H1 (cell line): ENCODE measurements at regions not wholly inside any gene's neighbourhood (a gene's known extent, or its start where the extent isn't known, plus 50 kb on each side); places are given as distances from the start of the nearest gene placed in this dataset.

Experiments
- CTCF ChIA-PET: fragments of 300-600 bp; sonication (Branson Sonifier 250); formaldehyde crosslinking; loops from one replicate; lab custom pipeline; 2021; ENCODE audit not compliant: partially characterized antibody; lab: Charles Lee
- POLR2A ChIA-PET: fragments of 300-600 bp; sonication (Branson Sonifier 250); formaldehyde crosslinking; loops from one replicate; lab custom pipeline; 2021; ENCODE audit warnings: inconsistent platforms; ENCODE audit not compliant: partially characterized antibody; lab: Charles Lee
- DNase-seq, 2 experiments: peaks; one replicate each; pipeline versions ENCODE4 v3.0.0 to v3.0.0-alpha.2; 2010 to 2022; ENCODE audit warnings: low spot score in 2 of 2, low read depth in 1 of 2, mixed read lengths in 1 of 2
- FAIRE-seq: peaks from 2 replicates; lab custom pipeline; 2011; peaks lifted over from hg19 to GRCh38; lab: Jason Lieb, UNC
- H2AFZ ChIP-seq: 2 replicates; pipeline ENCODE4 v1.8.1; 2012; ENCODE audit warnings: low read length, inconsistent platforms
- H2AK5ac ChIP-seq: 2 replicates; pipeline ENCODE4 v1.6.1; 2013; ENCODE audit warnings: low read depth, low read length
- H2BK120ac ChIP-seq: replicated peaks from 2 replicates; pipeline ENCODE3; 2013; ENCODE audit warnings: low read depth, low read length, inconsistent platforms
- H2BK12ac ChIP-seq: 2 replicates; pipeline ENCODE4 v1.6.1; 2013; ENCODE audit warnings: low read depth, low read length
- H2BK15ac ChIP-seq: 2 replicates; pipeline ENCODE4 v1.6.1; 2013; ENCODE audit warnings: low read length
- H2BK20ac ChIP-seq: 2 replicates; pipeline ENCODE4 v1.6.1; 2013; ENCODE audit warnings: low read length
- H2BK5ac ChIP-seq: 2 replicates; pipeline ENCODE4 v1.6.1; 2013; ENCODE audit warnings: low read depth, low read length
- H3K14ac ChIP-seq: 2 replicates; pipeline ENCODE4 v1.6.1; 2013; ENCODE audit warnings: inconsistent platforms; ENCODE audit not compliant: insufficient read length
- H3K18ac ChIP-seq: 2 replicates; pipeline ENCODE4 v1.6.1; 2013; ENCODE audit warnings: low read length; ENCODE audit errors: extremely low read depth
- H3K23ac ChIP-seq: 2 replicates; pipeline ENCODE4 v1.6.1; 2013; ENCODE audit warnings: inconsistent platforms; ENCODE audit not compliant: insufficient read length
- H3K23me2 ChIP-seq: 2 replicates; pipeline ENCODE4 v1.6.1; 2013; ENCODE audit warnings: low read depth, low read length
- H3K27ac ChIP-seq: 2 replicates; pipeline ENCODE4 v1.6.1; 2011; ENCODE audit warnings: low read depth, low read length, inconsistent platforms
- H3K27me3 ChIP-seq, 4 experiments: replicated peaks in 1 of 4; 1 replicate in 1 of 4; 2 replicates in 3 of 4; pipeline versions ENCODE4 v1.6.1 to v1.8.1; 2011 to 2013; ENCODE audit warnings: low read length in 3 of 4, mild to moderate bottlenecking in 3 of 4, inconsistent platforms in 2 of 4, mixed read lengths in 2 of 4, moderate library complexity in 1 of 4; ENCODE audit not compliant: control insufficient read depth in 3 of 4, insufficient read depth in 3 of 4; ENCODE audit errors: extremely low read depth in 1 of 4
- H3K36me3 ChIP-seq, 4 experiments: 2 replicates each; pipeline versions ENCODE4 v1.6.1 to v1.8.1; 2011 to 2013; ENCODE audit warnings: mild to moderate bottlenecking in 4 of 4, low read length in 3 of 4, moderate library complexity in 2 of 4, control low read depth in 1 of 4, inconsistent platforms in 1 of 4; ENCODE audit not compliant: insufficient read depth in 4 of 4, control insufficient read depth in 2 of 4
- H3K4ac ChIP-seq: replicated peaks from 2 replicates; pipeline ENCODE3; 2013; ENCODE audit warnings: low read length, low read depth, mixed read lengths, inconsistent platforms; ENCODE audit not compliant: insufficient read length
- H3K4me1 ChIP-seq, 4 experiments: replicated peaks in 1 of 4; 1 replicate in 1 of 4; 2 replicates in 3 of 4; pipeline versions ENCODE4 v1.6.1 to v1.8.1; 2011 to 2013; ENCODE audit warnings: low read length in 3 of 4, inconsistent platforms in 2 of 4, mixed read lengths in 1 of 4; ENCODE audit not compliant: insufficient read depth in 4 of 4, control insufficient read depth in 3 of 4
- H3K4me2 ChIP-seq, 2 experiments: 2 replicates each; pipeline versions ENCODE4 v1.6.1 to v1.8.1; 2011 to 2013; ENCODE audit warnings: low read depth in 2 of 2, low read length in 2 of 2, control low read depth in 1 of 2, inconsistent platforms in 1 of 2, mild to moderate bottlenecking in 1 of 2; ENCODE audit not compliant: insufficient read depth in 1 of 2
- H3K4me3 ChIP-seq, 4 experiments: fragments of 200-600, 300-600 bp in 1 of 4; sonication (generic), shearing (Covaris generic), sonication (Bioruptor Twin) in 1 of 4; 2 replicates each; pipeline versions ENCODE4 v1.5.1 to v1.8.1; 2011 to 2016; ENCODE audit warnings: low read length in 4 of 4, low read depth in 3 of 4, control low read depth in 2 of 4, inconsistent platforms in 2 of 4, mild to moderate bottlenecking in 2 of 4, mixed read lengths in 1 of 4, moderate library complexity in 1 of 4; ENCODE audit not compliant: insufficient read depth in 2 of 4; ENCODE audit errors: extremely low read depth in 1 of 4
- H3K56ac ChIP-seq: replicated peaks from 2 replicates; pipeline ENCODE3; 2013; ENCODE audit warnings: low read depth, mild to moderate bottlenecking, mixed read lengths, low read length, inconsistent platforms; ENCODE audit not compliant: insufficient read length
- H3K79me1 ChIP-seq: 2 replicates; pipeline ENCODE4 v1.6.1; 2013; ENCODE audit warnings: low read depth, low read length, control low read depth
- H3K79me2 ChIP-seq, 2 experiments: 2 replicates each; pipeline versions ENCODE4 v1.6.1 to v1.8.1; 2012 to 2013; ENCODE audit warnings: low read length in 2 of 2, mild to moderate bottlenecking in 2 of 2, inconsistent platforms in 1 of 2; ENCODE audit not compliant: insufficient read depth in 2 of 2, control insufficient read depth in 1 of 2
- H3K9ac ChIP-seq, 4 experiments: replicated peaks in 1 of 4; 1 replicate in 1 of 4; 2 replicates in 3 of 4; pipeline versions ENCODE4 v1.6.1 to v1.8.1; 2011 to 2013; ENCODE audit warnings: low read depth in 3 of 4, low read length in 3 of 4, control low read depth in 2 of 4, mild to moderate bottlenecking in 2 of 4, moderate library complexity in 2 of 4, inconsistent platforms in 1 of 4; ENCODE audit errors: extremely low read depth in 1 of 4
- H3K9me3 ChIP-seq, 2 experiments: 2 replicates each; pipeline versions ENCODE4 v1.6.1 to v1.8.1; 2012 to 2013; ENCODE audit warnings: mild to moderate bottlenecking in 2 of 2, moderate library complexity in 2 of 2, control low read depth in 1 of 2, inconsistent platforms in 1 of 2, low read depth in 1 of 2, low read length in 1 of 2, mixed read lengths in 1 of 2; ENCODE audit not compliant: insufficient read depth in 2 of 2
- H4K20me1 ChIP-seq, 2 experiments: replicated peaks in 1 of 2; 2 replicates each; pipeline versions ENCODE3 to v1.8.1; 2011 to 2013; ENCODE audit warnings: inconsistent platforms in 2 of 2, low read length in 2 of 2, mild to moderate bottlenecking in 1 of 2; ENCODE audit not compliant: insufficient read depth in 2 of 2, control insufficient read depth in 1 of 2
- H4K5ac ChIP-seq: 2 replicates; pipeline ENCODE4 v1.6.1; 2013; ENCODE audit warnings: low read length, low read depth, mixed read lengths, inconsistent platforms; ENCODE audit not compliant: insufficient read length
- H4K8ac ChIP-seq: 2 replicates; pipeline ENCODE4 v1.8.0; 2013; ENCODE audit warnings: mild to moderate bottlenecking, moderate library complexity, low read length, inconsistent platforms; ENCODE audit not compliant: insufficient read depth; ENCODE audit errors: extremely low read depth
- H4K91ac ChIP-seq: replicated peaks from 2 replicates; pipeline ENCODE3; 2013; ENCODE audit warnings: low read length, mixed read lengths, inconsistent platforms; ENCODE audit not compliant: insufficient read length
- ATF2 ChIP-seq: IDR thresholded peaks from 2 replicates; pipeline ENCODE4 v1.6.1; 2012; ENCODE audit warnings: low read length, inconsistent platforms
- CTBP2 ChIP-seq: IDR thresholded peaks from 2 replicates; pipeline ENCODE4 v1.7.0; 2011; ENCODE audit warnings: borderline replicate concordance, mild to moderate bottlenecking, moderate library complexity, mixed read lengths, low read length; ENCODE audit not compliant: insufficient read depth, insufficient read length
- EP300 ChIP-seq, 2 experiments: IDR thresholded peaks; 1 replicate in 1 of 2; 2 replicates in 1 of 2; pipeline ENCODE4 v1.6.1; 2011 to 2012; ENCODE audit warnings: low read depth in 2 of 2, low read length in 2 of 2, mild to moderate bottlenecking in 2 of 2, borderline replicate concordance in 1 of 2, inconsistent platforms in 1 of 2, moderate library complexity in 1 of 2
- FOSL1 ChIP-seq: IDR thresholded peaks from 2 replicates; pipeline ENCODE4 v1.6.1; 2011; ENCODE audit warnings: mild to moderate bottlenecking, low read depth, low read length, moderate library complexity; ENCODE audit not compliant: insufficient read depth
- GABPA ChIP-seq: IDR thresholded peaks from 2 replicates; pipeline ENCODE4 v1.6.1; 2011; ENCODE audit warnings: mild to moderate bottlenecking, low read length, moderate library complexity, borderline replicate concordance; ENCODE audit not compliant: insufficient read depth
- MAFK ChIP-seq: IDR thresholded peaks from 2 replicates; pipeline ENCODE4 v1.6.1; 2012; ENCODE audit warnings: low read depth, mild to moderate bottlenecking, improper control_type of control experiment, low read length
- NRF1 ChIP-seq: IDR thresholded peaks from 2 replicates; pipeline ENCODE4 v1.6.1; 2011; ENCODE audit warnings: mild to moderate bottlenecking, low read depth, low read length, improper control_type of control experiment
- POLR2AphosphoS5 ChIP-seq: IDR thresholded peaks from 2 replicates; pipeline ENCODE4 v1.6.1; 2011; ENCODE audit warnings: low read depth, low read length
- RAD21 ChIP-seq, 2 experiments: IDR thresholded peaks in 1 of 2; conservative IDR thresholded peaks in 1 of 2; 2 replicates each; pipeline ENCODE4 v1.6.1; 2011; ENCODE audit warnings: low read depth in 2 of 2, low read length in 2 of 2, improper control_type of control experiment in 1 of 2, inconsistent platforms in 1 of 2, mild to moderate bottlenecking in 1 of 2, moderate library complexity in 1 of 2
- RFX5 ChIP-seq: IDR thresholded peaks from 2 replicates; pipeline ENCODE4 v1.6.1; 2011; ENCODE audit warnings: low read depth, low read length, improper control_type of control experiment, borderline replicate concordance
- SIX5 ChIP-seq: IDR thresholded peaks from 2 replicates; pipeline ENCODE4 v1.6.1; 2011; ENCODE audit warnings: mild to moderate bottlenecking, low read depth, low read length
- TAF1 ChIP-seq: IDR thresholded peaks from 2 replicates; pipeline ENCODE4 v1.6.1; 2011; ENCODE audit warnings: mild to moderate bottlenecking, low read depth, low read length
- TAF7 ChIP-seq: optimal IDR thresholded peaks from 2 replicates; pipeline ENCODE3; 2011; ENCODE audit warnings: low read depth, mild to moderate bottlenecking, inconsistent platforms, low read length, moderate library complexity, borderline replicate concordance
- WGBS, 2 experiments: shearing (Covaris generic) in 1 of 2; methylation state at CpG; one replicate each; pipeline versions ENCODE4 v1.1.6 to v1.1.7; 2013 to 2015; ENCODE audit warnings: low lambda C conversion rate in 2 of 2, mixed read lengths in 2 of 2, inconsistent platforms in 1 of 2, low coverage in 1 of 2, missing lambda C conversion rate in 1 of 2; ENCODE audit not compliant: insufficient replicate concordance in 2 of 2, insufficient coverage in 1 of 2, insufficient read length in 1 of 2; ENCODE audit errors: extremely low coverage in 1 of 2, missing lambda C conversion rate in 1 of 2; 5-methylcytosine and 5-hydroxymethylcytosine counted together

DNA sequence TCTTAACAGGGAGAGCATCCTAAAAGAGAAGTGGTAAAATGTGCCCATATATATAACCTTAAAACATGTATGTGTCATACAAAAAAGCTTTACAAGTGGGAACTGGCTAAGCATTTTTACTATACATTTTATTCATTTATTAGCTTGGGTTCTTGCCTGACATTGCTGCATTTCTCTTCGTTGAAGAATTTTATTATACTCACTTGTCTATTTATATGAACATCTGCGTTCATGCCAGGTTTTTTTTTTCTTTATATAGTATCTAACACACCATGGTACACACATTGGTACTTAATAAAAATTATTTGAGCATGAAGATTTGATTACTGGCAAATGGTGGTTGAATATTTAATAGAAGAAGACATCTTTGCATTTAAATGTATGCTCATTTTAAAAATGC lies 492.3 kb downstream of the SPATA31D1 start:
- H3K14ac ChIP-seq: no peak overlapping the region
- no peaks in the 10 kb centered on the region for H3K27me3 ChIP-seq
- H3K23me2 ChIP-seq: no peaks in the 10 kb centered on the region
- no peaks in the 10 kb centered on the region for H3K79me1 ChIP-seq
- H3K56ac ChIP-seq: no peak overlapping the region
- DNase-seq: no peak
- H3K36me3 ChIP-seq: no peaks in the 10 kb centered on the region
- no peaks in the 10 kb centered on the region for H3K9me3 ChIP-seq
- no peak overlapping the region for H2BK20ac ChIP-seq
- H4K8ac ChIP-seq: no peak overlapping the region
- H2BK12ac ChIP-seq: no peak overlapping the region
- no peak overlapping the region for H2AK5ac ChIP-seq
- H2BK15ac ChIP-seq: no peak overlapping the region
- POLR2A ChIA-PET: no interaction called here
- no peak overlapping the region for H2BK120ac ChIP-seq
- no peak overlapping the region for H3K4me3 ChIP-seq
- H4K20me1 ChIP-seq: no peaks in the 10 kb centered on the region
- no peak overlapping the region for H3K4me2 ChIP-seq
- no peaks in the 10 kb centered on the region for H3K4me1 ChIP-seq
- 91% methylated on average over 2 of the region's 2 CpGs; no CpG with 5 or more reads in 1 of the 2 experiments for WGBS, 2 experiments
- no peak overlapping the region for H3K4ac ChIP-seq
- no peak overlapping the region for H3K18ac ChIP-seq
- no peak overlapping the region for H3K9ac ChIP-seq
- H3K27ac ChIP-seq: no peak overlapping the region
- H2BK5ac ChIP-seq: no peak overlapping the region
- no peak for FAIRE-seq
- no peak overlapping the region for H3K23ac ChIP-seq
- no peak overlapping the region for H4K91ac ChIP-seq
- no peak overlapping the region for H2AFZ ChIP-seq
- H3K79me2 ChIP-seq: no peaks in the 10 kb centered on the region
- CTCF ChIA-PET: interaction anchor here (1.3 to 2.5 kb wide), 2 partner anchors 13 to 23 kb away, joined by 3 to 7 read pairs; no protein-coding TSS in a partner anchor
- no peak overlapping the region for H4K5ac ChIP-seq
- TF ChIP-seq POLR2AphosphoS5 (no peak), RAD21 (IDR thresholded peaks at IDR 0.05 in 1 of 2, conservative IDR thresholded peaks at IDR 0.05 in 1 of 2; ENCODE audit: low read depth in 2 of 2, low read length in 2 of 2) (no peak), SIX5 (no peak), FOSL1 (no peak), ATF2 (no peak), EP300 (IDR thresholded peaks at IDR 0.05; ENCODE audit: borderline replicate concordance in 1 of 2, low read depth in 2 of 2, low read length in 2 of 2) (no peak), NRF1 (no peak), TAF1 (no peak), CTBP2 (no peak), RFX5 (no peak), TAF7 (no peak), MAFK (no peak), GABPA (no peak)
